Sigmoid colon (tissue), 6 donors: ENCODE measurements at regions not wholly inside any gene's neighbourhood (a gene's known extent, or its start where the extent isn't known, plus 50 kb on each side); places are given as distances from the start of the nearest gene placed in this dataset.

Experiments
- DNase-seq: peaks from one replicate; pipeline ENCODE4 v3.0.0-alpha.2; 2019
- H3K27ac ChIP-seq, 4 donors: fragments of 200-600 bp; sonication (generic); one replicate each; pipeline ENCODE4 v1.5.1; 2016 to 2019; ENCODE audit warnings: mild to moderate bottlenecking in 1 of 4
- H3K27me3 ChIP-seq, 3 donors: fragments of 200-600 bp; sonication (generic); one replicate each; pipeline ENCODE4 v1.5.1; 2019; ENCODE audit warnings: mild to moderate bottlenecking in 1 of 3
- H3K36me3 ChIP-seq, 4 donors: fragments of 200-600 bp; sonication (generic); one replicate each; pipeline ENCODE4 v1.5.1; 2016 to 2019
- H3K4me1 ChIP-seq, 4 donors: fragments of 200-600 bp; sonication (generic); one replicate each; pipeline ENCODE4 v1.5.1; 2017 to 2019
- H3K4me3 ChIP-seq, 4 donors: fragments of 200-600 bp; sonication (generic); one replicate each; pipeline ENCODE4 v1.5.1; 2017 to 2019; ENCODE audit warnings: mild to moderate bottlenecking in 2 of 4, moderate library complexity in 1 of 4
- H3K9me3 ChIP-seq, 4 donors: fragments of 200-600 bp in 3 of 4; sonication (generic) in 3 of 4; one replicate each; pipeline versions ENCODE4 v1.5.1 to v1.6.1; 2013 to 2019
- CTCF ChIP-seq, 4 experiments: fragments of 450-650 bp in 3 of 4; fragments of 200-600 bp in 1 of 4; IDR thresholded peaks; one replicate each; pipeline ENCODE4 v1.5.1; 2016 to 2019; ENCODE audit warnings: antibody characterized with exemption in 4 of 4, mild to moderate bottlenecking in 3 of 4, moderate library complexity in 2 of 4
- EP300 ChIP-seq, 4 donors: sonication (generic); formaldehyde crosslinking; IDR thresholded peaks; one replicate each; pipeline ENCODE4 v1.6.1; 2017; ENCODE audit warnings: antibody characterized with exemption in 4 of 4
- POLR2A ChIP-seq, 2 donors: fragments of 450-650 bp; IDR thresholded peaks; one replicate each; pipeline ENCODE4 v1.6.1; 2016; ENCODE audit warnings: antibody characterized with exemption in 2 of 2, mild to moderate bottlenecking in 2 of 2, moderate library complexity in 2 of 2
- POLR2AphosphoS5 ChIP-seq, 4 donors: sonication (generic); formaldehyde crosslinking; IDR thresholded peaks; one replicate each; pipeline ENCODE4 v1.6.1; 2017; ENCODE audit warnings: antibody characterized with exemption in 4 of 4
- WGBS, 2 donors: extraction: QIAGEN DNeasy Blood & Tissue Kit; methylation state at CpG; one replicate each; pipeline ENCODE4 v1.1.7; 2013; 5-methylcytosine and 5-hydroxymethylcytosine counted together
- intact Hi-C: fragments of 100-400 bp; cut with DNase I; formaldehyde crosslinking; loops from one replicate; pipeline ENCODE4 v1.15.1; 2023
- donor health status: healthy with polysubstance abuse.
- donor health status: healthy.

- WGBS, 2 donors: 60 to 80% methylated on average over 4 of the region's 4 CpGs
- H3K4me3 ChIP-seq: no peak overlapping the region
- H3K27me3 ChIP-seq: no peaks in the 10 kb centered on the region
- no peak for DNase-seq
- no peaks in the 10 kb centered on the region for H3K9me3 ChIP-seq
- H3K27ac ChIP-seq: no peak overlapping the region
- TF ChIP-seq EP300 (IDR thresholded peaks at IDR 0.05): no peak
- intact Hi-C loops: no loop called here
- no peaks in the 10 kb centered on the region for H3K4me1 ChIP-seq
- H3K36me3 ChIP-seq: no peaks in the 10 kb centered on the region
These were observed 154.0 kb upstream of the RASGEF1B start for GRCh38 chr4:81625422-81626417.

GRCh38 chr4:81623434-81623833 lies 151.7 kb upstream of the RASGEF1B start:
- H3K27me3 ChIP-seq: no peaks in the 10 kb centered on the region
- WGBS, 2 donors: 40 to 45% methylated on average over 2 of the region's 2 CpGs
- H3K9me3 ChIP-seq: no peaks in the 10 kb centered on the region
- TF ChIP-seq EP300 (IDR thresholded peaks at IDR 0.05) (no peak), POLR2A (IDR thresholded peaks at IDR 0.05) (no peak), CTCF (IDR thresholded peaks at IDR 0.05) (no peak), POLR2AphosphoS5 (IDR thresholded peaks at IDR 0.05) (no peak)
- no peaks in the 10 kb centered on the region for H3K4me1 ChIP-seq
- no peaks in the 10 kb centered on the region for H3K36me3 ChIP-seq
- intact Hi-C loops: no loop called here
- H3K4me3 ChIP-seq: no peak overlapping the region
- no peak for DNase-seq
- H3K27ac ChIP-seq: no peak overlapping the region

- TF ChIP-seq POLR2AphosphoS5 (IDR thresholded peaks at IDR 0.05): no peak
- no peak for TF ChIP-seq POLR2A (IDR thresholded peaks at IDR 0.05)
- Histone ChIP-seq H3K27ac (no peak overlapping the region), H3K27me3 (no peaks in the 10 kb centered on the region), H3K4me3 (no peak overlapping the region), H3K9me3 (no peaks in the 10 kb centered on the region), H3K4me1 (no peaks in the 10 kb centered on the region), H3K36me3 (no peaks in the 10 kb centered on the region)
- no peak for DNase-seq
- intact Hi-C loops: no loop called here
These were observed 150.9 kb upstream of the RASGEF1B start for GRCh38 chr4:81622474-81623184.

GRCh38 chr4:81622028-81622427 lies 150.3 kb upstream of the RASGEF1B start:
- Histone ChIP-seq H3K4me3 (no peak overlapping the region), H3K27me3 (no peaks in the 10 kb centered on the region), H3K9me3 (no peaks in the 10 kb centered on the region), H3K36me3 (no peaks in the 10 kb centered on the region), H3K4me1 (no peaks in the 10 kb centered on the region), H3K27ac (no peak overlapping the region)
- intact Hi-C loops: no loop called here
- 63 to 64% methylated on average over 3 of the region's 3 CpGs for WGBS, 2 donors
- no peak for DNase-seq
- no peak for TF ChIP-seq POLR2AphosphoS5 (IDR thresholded peaks at IDR 0.05)
- TF ChIP-seq POLR2A (IDR thresholded peaks at IDR 0.05): no peak
- no peak for TF ChIP-seq EP300 (IDR thresholded peaks at IDR 0.05)
- no peak for TF ChIP-seq CTCF (IDR thresholded peaks at IDR 0.05)

GRCh38 chr4:81621490-81621889 lies 149.8 kb upstream of the RASGEF1B start:
- DNase-seq: no peak
- H3K4me1 ChIP-seq: no peaks in the 10 kb centered on the region
- H3K27ac ChIP-seq: no peak overlapping the region
- TF ChIP-seq POLR2AphosphoS5 (IDR thresholded peaks at IDR 0.05) (no peak), EP300 (IDR thresholded peaks at IDR 0.05) (no peak), CTCF (IDR thresholded peaks at IDR 0.05) (no peak), POLR2A (IDR thresholded peaks at IDR 0.05) (no peak)
- H3K27me3 ChIP-seq: no peaks in the 10 kb centered on the region
- H3K9me3 ChIP-seq: no peaks in the 10 kb centered on the region
- intact Hi-C loops: no loop called here
- 48 to 49% methylated on average over 2 of the region's 2 CpGs for WGBS, 2 donors
- no peaks in the 10 kb centered on the region for H3K36me3 ChIP-seq
- H3K4me3 ChIP-seq: no peak overlapping the region
